GM18507 (cell line): ENCODE measurements at regions not wholly inside any gene's neighbourhood (a gene's known extent, or its start where the extent isn't known, plus 50 kb on each side); places are given as distances from the start of the nearest gene placed in this dataset.

Experiments
- DNase-seq: peaks from one replicate; pipeline ENCODE4 v3.0.0; 2011; ENCODE audit warnings: low read depth; ENCODE audit not compliant: insufficient read length; ENCODE audit errors: extremely low spot score
- FAIRE-seq: peaks from 2 replicates; lab custom pipeline; 2011; peaks lifted over from hg19 to GRCh38; lab: Jason Lieb, UNC

DNA sequence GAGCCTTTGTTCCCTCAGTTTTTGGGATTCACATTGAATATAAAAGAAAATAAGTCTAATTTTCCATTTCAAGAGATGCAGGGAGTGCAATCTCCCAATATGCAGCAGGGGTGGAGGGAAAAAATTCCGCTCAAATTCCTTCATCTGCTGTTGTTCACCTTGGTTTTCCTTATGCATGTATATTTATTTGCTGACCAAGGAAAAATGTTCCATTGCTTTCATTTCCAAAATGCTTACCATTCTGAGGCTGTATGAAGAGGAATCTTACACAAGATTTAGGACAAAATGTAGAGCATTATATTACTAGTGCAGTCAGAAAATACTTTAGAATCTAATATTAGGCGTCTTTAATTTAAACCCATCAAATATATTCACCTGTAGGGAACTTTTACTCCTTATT is 863.9 kb downstream of the EPHA3 start:
- no peak for FAIRE-seq
- no peak for DNase-seq

DNA sequence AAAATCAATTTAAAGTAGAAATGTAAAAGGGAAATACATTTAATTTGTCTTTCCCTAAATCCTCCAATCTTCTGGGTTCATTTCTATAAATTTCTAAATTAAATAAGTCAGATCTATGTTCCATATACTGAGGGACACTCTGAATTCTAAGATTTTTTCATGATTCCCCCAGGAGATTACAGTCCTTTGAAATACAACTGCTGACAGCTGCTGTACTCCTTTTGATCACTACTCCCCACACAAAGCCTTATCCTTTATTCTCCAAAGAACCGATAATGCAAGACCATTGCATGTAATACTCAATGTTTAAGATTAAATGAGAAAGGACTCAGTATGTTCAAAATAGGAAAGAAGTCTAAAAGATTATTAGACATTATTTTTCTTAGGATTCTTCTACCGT is 865.7 kb downstream of the EPHA3 start:
- DNase-seq, result no peak
- no peak for FAIRE-seq

DNA sequence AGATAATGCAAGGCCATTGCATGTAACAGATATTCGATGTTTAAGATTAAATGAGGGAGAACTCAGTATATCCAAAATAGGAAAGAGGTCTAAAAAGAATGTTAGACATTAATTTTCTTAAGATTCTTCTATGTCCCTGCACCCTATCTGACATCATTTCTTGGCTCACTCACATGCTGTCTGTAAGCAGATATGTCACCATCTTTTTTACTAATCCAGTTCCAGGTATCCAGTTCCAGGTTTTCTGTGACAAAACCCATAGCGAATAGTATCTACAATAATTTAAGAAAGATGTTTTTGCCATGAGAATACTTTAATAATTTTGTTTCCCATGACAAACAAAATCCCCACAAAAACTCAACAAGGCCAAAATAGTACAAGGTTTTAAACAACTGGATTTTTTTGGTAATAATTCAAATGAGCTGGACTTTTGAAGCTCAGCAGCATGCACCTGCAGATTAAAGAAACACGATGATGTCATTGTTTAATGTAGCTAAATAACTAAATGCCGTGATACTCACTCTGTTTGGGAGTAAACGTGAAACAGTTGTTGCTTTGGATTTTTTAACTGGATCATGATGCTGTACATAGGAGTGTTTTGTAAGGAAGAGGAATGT is 867.6 kb downstream of the EPHA3 start:
- DNase-seq (no peak), FAIRE-seq (no peak)

DNA sequence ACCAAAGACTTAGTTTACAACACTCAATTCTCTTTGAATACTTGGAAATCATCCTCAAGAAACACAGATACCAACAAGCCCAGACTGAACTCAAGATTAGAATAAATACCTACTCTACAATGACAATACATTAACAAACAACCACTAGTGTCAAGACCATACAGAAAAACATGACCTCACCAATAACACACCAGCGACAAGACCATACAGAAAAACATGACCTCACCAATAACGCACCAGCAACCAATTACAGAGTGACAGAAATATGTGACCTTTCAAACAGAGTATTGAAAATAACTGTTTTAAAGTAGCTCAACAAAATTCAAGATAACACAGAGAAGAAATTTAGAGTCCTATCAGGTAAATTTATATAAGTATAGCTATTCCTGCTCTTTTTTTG is 876.0 kb downstream of the EPHA3 start:
- DNase-seq (no peak), FAIRE-seq (no peak)

DNA sequence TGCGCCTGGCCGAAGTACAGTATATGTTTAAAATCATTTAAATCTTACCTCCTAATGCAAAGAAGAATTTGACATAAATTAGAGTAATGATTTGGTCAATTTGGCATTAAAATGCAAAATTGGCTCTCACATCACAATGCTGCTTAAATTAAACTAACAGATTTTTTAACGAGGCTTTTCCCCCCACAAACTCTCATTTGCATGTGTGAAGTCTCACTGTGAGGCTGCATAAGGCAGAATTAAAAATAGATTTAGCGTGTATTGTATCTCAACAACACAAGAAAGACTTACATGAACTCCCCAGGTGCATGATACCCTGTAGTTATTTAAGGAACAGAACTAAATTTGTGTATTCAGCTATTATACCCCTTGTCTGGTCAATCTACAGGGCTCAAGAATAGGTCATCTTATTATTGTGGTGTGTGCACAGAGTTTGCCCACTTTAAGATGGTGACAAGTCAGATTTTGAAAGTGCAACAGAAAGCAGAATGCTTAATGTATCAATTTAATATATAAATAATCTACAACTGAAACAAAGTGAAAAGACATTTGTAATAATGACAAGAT is 897.9 kb downstream of the EPHA3 start:
- FAIRE-seq (no peak), DNase-seq (no peak)

DNA sequence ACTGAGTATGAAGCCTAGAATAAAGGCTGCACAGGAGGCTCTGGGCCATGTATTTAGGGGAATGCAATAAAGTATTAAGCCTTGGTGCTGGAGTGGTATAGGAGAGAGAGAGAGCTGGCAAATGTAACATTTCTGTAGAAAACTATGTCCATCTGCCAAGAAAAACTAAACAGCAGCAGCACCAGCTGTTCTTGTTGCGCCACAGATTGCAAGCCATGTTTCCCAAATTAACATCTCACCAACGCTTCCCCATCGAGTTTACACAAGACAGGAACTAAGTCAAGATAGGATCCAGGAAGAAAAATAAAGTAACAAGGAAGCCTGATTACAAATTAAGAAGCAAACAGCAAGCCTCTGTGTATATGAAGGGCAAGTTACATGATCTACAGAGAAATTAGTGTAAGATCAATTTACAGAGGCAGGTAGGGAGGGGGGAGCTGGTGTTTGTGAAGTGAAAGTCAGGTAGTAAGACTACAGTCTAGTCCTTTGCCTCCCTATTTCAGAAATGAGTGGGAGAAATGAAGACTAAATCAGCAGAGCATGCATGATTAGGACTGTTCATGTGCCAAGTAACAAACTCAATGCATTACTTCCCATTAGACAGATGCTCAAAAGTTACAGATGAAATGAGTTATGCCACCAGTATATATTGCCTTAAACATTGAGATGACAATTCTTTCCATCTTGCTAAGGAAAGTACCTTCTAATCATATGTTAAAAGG is 900.5 kb downstream of the EPHA3 start:
- DNase-seq, result no peak
- FAIRE-seq, result no peak

DNA sequence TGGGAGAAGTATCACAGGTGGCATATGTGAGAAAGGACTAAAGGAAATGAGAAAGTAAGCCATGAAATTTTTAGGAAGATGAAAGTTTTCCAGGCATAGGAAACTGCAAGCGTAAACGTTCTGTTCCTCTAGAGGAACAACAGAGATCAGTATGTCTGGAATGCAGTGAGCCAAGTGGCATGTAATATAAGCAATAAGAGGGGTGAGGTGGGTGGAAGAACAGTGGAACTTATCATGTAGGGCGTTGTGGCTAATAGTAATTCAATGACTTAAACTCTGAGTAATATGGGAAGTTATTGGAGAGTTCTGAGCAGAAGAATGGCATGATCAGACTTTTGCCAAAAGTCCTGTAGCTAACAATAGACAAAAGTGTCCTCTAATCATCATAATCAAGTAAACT is 902.9 kb downstream of the EPHA3 start:
- DNase-seq (no peak), FAIRE-seq (no peak)

DNA sequence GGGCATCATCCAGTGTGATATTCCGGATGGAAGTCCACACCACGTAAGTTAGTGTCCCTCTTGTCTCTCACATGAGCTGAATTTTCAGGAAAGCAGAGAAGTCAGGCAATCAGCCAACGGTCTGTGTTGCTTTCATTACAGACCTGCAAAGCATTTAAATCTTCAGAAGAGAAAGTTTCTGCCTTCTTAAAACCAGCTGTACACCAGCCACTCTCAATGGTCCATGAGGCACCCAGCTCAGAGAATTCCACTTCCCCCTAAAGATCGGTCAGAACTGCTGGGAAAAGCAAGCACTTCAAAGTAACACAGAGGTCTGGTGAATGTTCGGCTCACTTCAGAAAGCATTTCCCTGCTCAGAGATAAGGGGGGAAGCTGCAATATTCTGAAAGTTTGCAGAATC is 903.7 kb downstream of the EPHA3 start:
- no peak for DNase-seq
- FAIRE-seq, result no peak

DNA sequence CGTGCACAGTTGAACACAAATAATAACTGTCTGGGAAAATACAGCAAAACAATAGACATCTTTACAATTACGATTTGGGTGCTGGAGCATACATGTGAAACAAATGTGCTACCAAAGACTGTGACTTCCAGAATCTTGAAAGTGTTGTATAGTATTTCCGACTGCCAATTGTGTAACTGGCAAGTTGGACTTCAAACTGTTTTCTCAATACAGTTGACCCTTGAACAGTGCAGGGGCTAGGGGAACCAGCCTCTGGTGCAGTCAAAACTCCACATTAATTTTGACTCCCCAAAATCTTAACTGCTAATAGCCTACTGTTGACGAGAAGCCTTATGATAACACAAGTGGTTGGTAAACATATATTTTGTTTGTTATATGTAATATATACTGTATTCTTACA is 904.2 kb downstream of the EPHA3 start:
- FAIRE-seq, result no peak
- DNase-seq, result no peak

DNA sequence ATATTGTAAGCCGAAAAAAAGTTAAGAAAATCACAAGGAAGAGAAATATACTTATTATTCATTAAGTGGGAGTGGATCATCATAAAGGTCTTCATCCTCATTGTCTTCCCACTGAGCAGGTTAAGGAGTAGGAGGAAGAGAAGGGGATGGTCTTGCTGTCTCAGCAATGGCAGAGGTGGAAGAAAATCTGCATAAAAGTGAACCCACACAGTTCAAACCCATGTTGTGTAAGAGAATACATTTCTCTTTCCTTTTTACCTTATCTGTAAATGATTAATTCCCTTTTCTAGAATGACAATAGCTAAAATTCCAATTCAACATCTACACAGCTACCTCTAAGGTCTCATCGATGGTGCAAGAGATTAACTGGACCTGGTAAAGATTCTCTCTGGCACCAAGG is 904.6 kb downstream of the EPHA3 start:
- DNase-seq, result no peak
- no peak for FAIRE-seq

DNA sequence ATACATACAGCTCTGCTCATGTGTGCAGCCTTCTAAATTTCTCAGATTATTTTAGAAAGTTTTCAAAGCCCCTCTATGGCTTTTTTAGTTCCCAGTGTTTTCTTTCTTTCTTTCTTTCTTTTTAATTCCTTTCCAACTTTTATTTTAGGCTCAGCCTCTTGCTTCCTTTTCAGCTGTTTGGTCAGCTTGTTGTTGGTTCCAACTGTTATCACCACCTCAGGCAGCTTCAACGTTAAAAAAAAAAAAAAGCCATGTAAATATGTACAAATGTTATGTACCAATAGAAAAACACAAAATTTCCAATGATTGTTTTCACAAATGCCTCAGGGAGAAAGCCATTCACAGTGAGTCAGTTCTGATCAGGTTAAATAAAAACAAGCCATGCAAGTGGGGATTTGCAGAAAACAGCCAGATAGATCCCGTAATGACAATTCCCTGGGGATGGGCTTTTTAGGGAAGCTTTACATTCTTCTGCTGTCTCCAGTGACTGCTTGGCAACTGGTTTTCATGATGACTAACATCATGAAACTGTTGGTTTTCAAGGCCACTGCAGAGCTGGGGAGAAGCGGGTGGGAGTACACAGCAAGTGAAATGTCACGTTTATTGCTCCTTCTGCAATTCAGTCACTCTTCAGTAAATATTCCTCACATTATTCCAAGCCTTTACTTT is 908.4 kb downstream of the EPHA3 start:
- FAIRE-seq, result no peak
- no peak for DNase-seq

DNA sequence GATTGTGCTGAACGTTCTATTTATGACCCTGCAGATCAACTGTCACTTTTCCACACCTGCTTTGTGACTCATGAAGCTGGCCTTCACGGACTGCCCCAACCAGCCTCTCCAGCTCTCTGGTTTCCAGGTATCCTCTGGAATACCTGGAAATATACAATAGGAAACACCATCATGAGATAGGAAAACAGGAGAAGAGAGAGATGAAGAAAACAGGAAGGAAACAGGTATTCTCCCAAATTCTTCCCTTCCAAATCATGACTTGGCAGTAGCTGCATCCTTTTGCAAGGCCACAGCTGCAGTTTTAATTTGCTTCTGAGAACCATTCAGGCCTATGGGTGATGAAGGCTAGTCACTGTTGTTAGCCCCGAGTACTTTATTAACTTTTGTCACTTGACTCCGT is 909.1 kb downstream of the EPHA3 start:
- DNase-seq, result no peak
- no peak for FAIRE-seq

DNA sequence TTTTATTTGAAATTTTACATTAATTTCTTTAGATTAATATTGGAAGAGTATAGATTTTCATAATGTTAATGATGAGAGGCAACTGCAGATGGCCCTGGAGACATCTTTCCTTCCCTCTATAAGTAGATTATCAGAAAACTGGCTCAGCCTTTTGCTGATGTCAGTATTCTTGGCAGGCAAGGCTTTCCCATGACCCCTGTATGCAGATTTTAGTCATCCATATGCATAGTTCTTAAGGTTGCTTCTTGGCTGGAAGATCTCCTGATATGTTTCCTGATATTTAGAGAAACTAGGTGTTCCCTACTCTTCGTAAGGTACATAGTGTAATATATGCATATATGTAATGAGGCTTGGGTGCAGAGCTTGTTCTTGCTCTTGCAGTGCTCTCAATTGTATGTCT is 911.4 kb downstream of the EPHA3 start:
- no peak for FAIRE-seq
- DNase-seq, result no peak

DNA sequence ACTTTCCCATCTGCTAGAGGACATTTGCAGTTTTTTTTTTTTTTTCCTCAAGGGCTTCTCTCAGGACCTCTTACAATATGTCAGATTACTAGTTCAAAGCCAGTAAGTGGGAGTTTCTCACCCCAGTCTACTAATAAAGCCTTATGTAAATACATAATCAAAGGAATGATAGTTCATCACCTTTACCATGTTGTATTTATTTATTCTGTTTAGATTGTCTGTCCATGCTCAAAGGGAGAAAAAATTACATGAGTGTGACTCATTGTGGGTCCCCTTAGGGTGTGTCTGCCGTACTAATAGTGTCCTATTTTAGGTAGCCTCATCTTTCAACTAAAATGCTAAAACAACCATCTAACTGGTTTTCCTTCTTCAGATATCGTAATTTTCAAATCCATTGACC is 917.6 kb downstream of the EPHA3 start:
- FAIRE-seq, result no peak
- no peak for DNase-seq

DNA sequence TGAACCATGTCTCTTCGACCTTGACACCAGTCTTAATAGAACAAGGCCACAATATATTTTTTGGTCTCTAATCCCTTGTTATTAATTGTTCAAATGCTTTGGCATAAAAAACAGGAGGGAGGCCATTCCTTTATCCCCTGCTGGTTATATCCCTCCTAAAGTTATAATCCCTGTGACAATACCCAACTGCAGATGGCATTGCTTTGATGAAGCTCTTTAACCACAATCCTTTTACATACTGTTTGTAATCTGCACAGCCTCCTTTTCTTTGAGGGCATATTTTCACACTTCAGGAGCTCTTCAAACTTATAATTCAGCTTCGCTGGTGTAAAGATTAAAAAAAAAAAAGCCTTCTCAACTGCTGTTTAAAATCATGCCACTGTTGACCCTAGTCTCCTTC is 919.0 kb downstream of the EPHA3 start:
- FAIRE-seq (no peak), DNase-seq (no peak)

DNA sequence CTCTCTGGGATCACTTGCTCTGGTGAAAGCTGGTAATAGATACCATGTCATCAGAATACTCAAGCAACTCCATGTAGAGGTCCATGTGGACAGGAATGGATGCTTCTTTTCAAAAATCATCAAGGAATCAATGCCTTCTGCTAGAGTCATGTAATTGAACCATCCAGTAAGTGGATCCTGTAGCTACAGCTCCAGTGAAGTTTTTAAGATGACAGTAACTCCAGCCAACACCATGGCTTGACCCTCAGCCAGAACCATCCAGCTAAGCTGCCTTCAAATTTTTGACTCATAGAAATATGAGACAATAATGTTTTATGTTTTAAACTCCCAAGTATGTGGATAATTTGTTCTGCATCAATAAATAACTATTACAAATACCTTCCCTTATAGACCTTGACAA is 923.7 kb downstream of the EPHA3 start:
- DNase-seq (no peak), FAIRE-seq (no peak)

DNA sequence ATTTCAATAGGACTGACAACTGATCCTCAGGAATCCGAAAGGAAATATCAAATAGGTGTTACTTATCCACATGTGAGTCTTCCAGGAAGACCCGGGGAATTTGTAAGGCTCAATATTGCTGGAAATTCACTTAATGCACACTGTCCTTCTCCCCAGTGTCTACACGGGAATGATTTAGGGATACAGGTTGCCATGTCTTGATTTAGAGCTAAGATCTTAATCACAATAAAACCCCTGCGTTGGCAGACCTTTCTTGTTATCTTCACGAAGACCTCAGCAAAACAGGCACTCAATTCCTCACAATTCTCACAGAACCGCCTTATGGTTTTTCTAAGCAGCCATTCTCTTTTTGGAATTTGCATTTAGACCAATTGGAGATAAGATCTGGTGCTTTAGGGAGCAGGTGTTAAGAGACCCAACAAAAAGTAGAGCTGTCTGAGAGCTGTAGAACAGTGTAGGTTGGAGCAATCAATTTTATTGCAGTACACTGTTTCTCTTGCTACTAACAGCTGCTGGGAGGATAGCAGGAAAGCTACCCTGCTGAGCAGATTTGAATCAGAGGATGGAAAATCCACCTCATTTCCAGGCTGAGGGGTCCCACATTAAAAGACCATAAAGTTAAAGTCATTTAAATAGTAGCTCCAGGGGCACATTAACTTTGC is 925.7 kb downstream of the EPHA3 start:
- no peak for FAIRE-seq
- no peak for DNase-seq

DNA sequence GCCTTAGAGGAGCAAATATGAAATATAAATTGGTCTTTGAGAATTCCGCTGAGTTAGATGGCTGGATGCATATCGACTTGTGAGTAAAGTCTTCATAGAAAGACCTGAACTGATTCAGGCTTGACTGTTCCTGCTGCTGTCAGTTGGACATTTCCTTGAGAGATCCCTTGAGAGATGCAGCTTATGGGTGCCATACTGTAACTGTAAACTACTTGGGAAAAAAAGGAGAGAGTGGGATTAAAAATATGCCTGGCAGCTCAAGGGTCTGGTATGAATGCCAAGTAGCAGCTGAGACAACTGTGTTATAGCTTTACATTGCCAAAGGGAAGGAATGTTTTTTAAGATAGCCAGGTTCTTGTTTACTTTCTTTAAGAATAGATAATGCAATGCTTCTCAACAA is 926.6 kb downstream of the EPHA3 start:
- FAIRE-seq (no peak), DNase-seq (no peak)

DNA sequence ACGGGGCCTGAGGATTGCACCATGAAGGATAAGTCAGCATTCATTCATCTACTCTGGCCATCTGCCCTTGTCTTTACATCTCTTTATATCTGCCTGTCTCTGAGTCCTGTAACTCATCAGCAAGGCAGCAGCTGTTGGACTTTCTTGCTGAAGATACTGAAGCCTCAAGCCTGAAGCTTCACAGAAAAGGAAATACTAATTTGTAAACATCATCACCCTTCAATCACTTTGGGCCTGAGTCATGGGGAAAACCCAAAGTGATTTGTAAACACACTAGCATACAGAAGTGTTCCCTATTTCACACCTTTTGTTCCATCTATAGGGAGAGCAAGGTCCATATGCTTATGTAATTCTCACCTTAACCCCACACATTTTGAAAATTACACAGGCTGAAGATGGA is 928.2 kb downstream of the EPHA3 start:
- no peak for FAIRE-seq
- DNase-seq, result no peak

DNA sequence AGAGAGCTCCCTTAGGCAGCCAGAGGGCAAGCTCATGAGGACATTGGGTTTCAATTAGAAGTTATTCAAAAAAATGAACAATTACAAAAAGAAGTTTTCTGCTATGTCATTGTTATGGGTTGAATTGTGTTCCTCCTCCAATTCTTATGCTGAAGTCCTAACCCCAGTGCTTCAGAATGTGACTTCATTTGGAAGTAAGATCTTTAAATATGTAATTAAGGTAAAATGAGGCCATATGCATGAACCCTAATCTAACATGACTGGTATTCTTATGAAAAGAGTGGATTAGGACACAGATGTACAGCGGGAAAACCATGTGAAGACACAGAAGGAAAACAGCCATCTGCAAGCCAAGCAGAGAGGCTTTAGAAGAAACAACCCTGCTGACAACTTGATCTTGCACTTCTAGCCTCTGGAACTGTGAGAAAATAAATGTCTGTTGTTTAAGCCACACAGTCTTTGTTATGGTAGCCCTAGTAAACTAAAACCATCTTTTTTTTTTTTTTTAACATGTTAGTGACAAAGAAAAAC is 929.6 kb downstream of the EPHA3 start:
- no peak for DNase-seq
- FAIRE-seq, result no peak
